ENCODE measurements at regions not wholly inside any gene's neighbourhood (a gene's known extent, or its start where the extent isn't known, plus 50 kb on each side); places are given as distances from the start of the nearest gene placed in this dataset.

GRCh38 chr1:29860681-29861080 lies 624.4 kb downstream of the PTPRU start:
- TF ChIP-seq HDGF (IDR thresholded peaks at IDR 0.05; ENCODE audit: borderline replicate concordance), result no peak
- no peak for TF ChIP-seq TARDBP (IDR thresholded peaks at IDR 0.05)
- no peak for TF ChIP-seq FOXM1 (IDR thresholded peaks at IDR 0.05; ENCODE audit: borderline replicate concordance)
- no peak for TF ChIP-seq BHLHE40 (IDR thresholded peaks at IDR 0.05; ENCODE audit: borderline replicate concordance)
- no peak for TF ChIP-seq ZNF384 (IDR thresholded peaks at IDR 0.05)
- no peak for TF ChIP-seq PKNOX1 (IDR thresholded peaks at IDR 0.05)
- no peak for TF ChIP-seq L3MBTL2 (conservative IDR thresholded peaks at IDR 0.05)
- no peak for TF ChIP-seq FOXK2 (IDR thresholded peaks at IDR 0.05)
- TF ChIP-seq ARNT (IDR thresholded peaks at IDR 0.05), result no peak
- TF ChIP-seq NFRKB (IDR thresholded peaks at IDR 0.05), result no peak
- TF ChIP-seq SUZ12 (IDR thresholded peaks at IDR 0.05), result no peak
- TF ChIP-seq LEF1 (IDR thresholded peaks at IDR 0.05; ENCODE audit: borderline replicate concordance), result no peak
- no peak for TF ChIP-seq ELF4 (IDR thresholded peaks at IDR 0.05)
- TF ChIP-seq FOXA1 (IDR thresholded peaks at IDR 0.05), result no peak
- no peak for TF ChIP-seq CTBP1 (IDR thresholded peaks at IDR 0.05; ENCODE audit: borderline replicate concordance)
- no peak for TF ChIP-seq SP1 (IDR thresholded peaks at IDR 0.05)
- DNase-seq (ENCODE audit: extremely low spot score), result no peak
- ChIA-PET POLR2A (no interaction called here), CTCF (no interaction called here)

GRCh38 chr1:29860056-29860455 lies 623.7 kb downstream of the PTPRU start:
- TF ChIP-seq ZNF384 (IDR thresholded peaks at IDR 0.05) (no peak), ARNT (IDR thresholded peaks at IDR 0.05) (no peak), SP1 (IDR thresholded peaks at IDR 0.05) (no peak), LEF1 (IDR thresholded peaks at IDR 0.05; ENCODE audit: borderline replicate concordance) (no peak), ELF4 (IDR thresholded peaks at IDR 0.05) (no peak), FOXM1 (IDR thresholded peaks at IDR 0.05; ENCODE audit: borderline replicate concordance) (no peak), PKNOX1 (IDR thresholded peaks at IDR 0.05) (no peak), TARDBP (IDR thresholded peaks at IDR 0.05) (no peak), L3MBTL2 (conservative IDR thresholded peaks at IDR 0.05) (no peak), HDGF (IDR thresholded peaks at IDR 0.05; ENCODE audit: borderline replicate concordance) (no peak), FOXK2 (IDR thresholded peaks at IDR 0.05) (no peak)
- no peak for DNase-seq (ENCODE audit: extremely low spot score)
- CTCF ChIA-PET, result no interaction called here
- POLR2A ChIA-PET, result no interaction called here

DNA sequence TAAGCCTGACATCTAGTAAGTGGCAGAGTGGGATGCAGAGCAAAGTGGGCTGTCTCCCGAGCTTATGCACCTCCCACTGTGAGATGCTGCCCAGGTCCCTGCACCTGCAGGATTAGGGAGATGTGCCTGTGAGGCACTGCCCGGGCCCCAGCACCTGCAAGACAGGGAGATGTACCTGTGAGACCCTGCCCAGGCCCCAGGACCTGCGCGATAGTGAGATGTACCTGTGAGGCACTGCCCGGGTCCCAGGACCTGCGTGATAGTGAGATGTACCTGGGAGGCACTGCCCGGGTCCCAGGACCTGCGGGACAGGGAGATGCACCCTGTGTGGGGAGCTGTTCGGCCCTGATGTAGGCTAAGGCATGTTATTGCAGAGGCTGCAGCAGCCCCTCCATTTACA lies 622.8 kb downstream of the PTPRU start:
- no peak for DNase-seq (ENCODE audit: extremely low spot score)
- no peak for TF ChIP-seq ARNT (IDR thresholded peaks at IDR 0.05)
- no peak for TF ChIP-seq LEF1 (IDR thresholded peaks at IDR 0.05; ENCODE audit: borderline replicate concordance)
- no peak for TF ChIP-seq CTBP1 (IDR thresholded peaks at IDR 0.05; ENCODE audit: borderline replicate concordance)
- no peak for TF ChIP-seq BHLHE40 (IDR thresholded peaks at IDR 0.05; ENCODE audit: borderline replicate concordance)
- no peak for TF ChIP-seq NFRKB (IDR thresholded peaks at IDR 0.05)
- TF ChIP-seq HDGF (IDR thresholded peaks at IDR 0.05; ENCODE audit: borderline replicate concordance), result no peak
- no peak for TF ChIP-seq FOXM1 (IDR thresholded peaks at IDR 0.05; ENCODE audit: borderline replicate concordance)
- no peak for TF ChIP-seq SP1 (IDR thresholded peaks at IDR 0.05)
- TF ChIP-seq ELF4 (IDR thresholded peaks at IDR 0.05), result no peak
- no peak for TF ChIP-seq L3MBTL2 (conservative IDR thresholded peaks at IDR 0.05)
- no peak for TF ChIP-seq TARDBP (IDR thresholded peaks at IDR 0.05)
- no peak for TF ChIP-seq FOXK2 (IDR thresholded peaks at IDR 0.05)
- no peak for TF ChIP-seq ZNF384 (IDR thresholded peaks at IDR 0.05)
- no peak for TF ChIP-seq PKNOX1 (IDR thresholded peaks at IDR 0.05)
- POLR2A ChIA-PET, result no interaction called here
- CTCF ChIA-PET, result no interaction called here

GRCh38 chr1:29858646-29859045 lies 622.3 kb downstream of the PTPRU start:
- CTCF ChIA-PET, result no interaction called here
- TF ChIP-seq SP1 (IDR thresholded peaks at IDR 0.05) (no peak), ZNF384 (IDR thresholded peaks at IDR 0.05) (no peak), ELF4 (IDR thresholded peaks at IDR 0.05) (no peak), TARDBP (IDR thresholded peaks at IDR 0.05) (no peak), PKNOX1 (IDR thresholded peaks at IDR 0.05) (no peak), FOXK2 (IDR thresholded peaks at IDR 0.05) (no peak), LEF1 (IDR thresholded peaks at IDR 0.05; ENCODE audit: borderline replicate concordance) (no peak), SUZ12 (IDR thresholded peaks at IDR 0.05) (no peak), FOXA1 (IDR thresholded peaks at IDR 0.05) (no peak), BHLHE40 (IDR thresholded peaks at IDR 0.05; ENCODE audit: borderline replicate concordance) (no peak), ARNT (IDR thresholded peaks at IDR 0.05) (no peak)
- POLR2A ChIA-PET, result no interaction called here
- DNase-seq (ENCODE audit: extremely low spot score), result no peak

DNA sequence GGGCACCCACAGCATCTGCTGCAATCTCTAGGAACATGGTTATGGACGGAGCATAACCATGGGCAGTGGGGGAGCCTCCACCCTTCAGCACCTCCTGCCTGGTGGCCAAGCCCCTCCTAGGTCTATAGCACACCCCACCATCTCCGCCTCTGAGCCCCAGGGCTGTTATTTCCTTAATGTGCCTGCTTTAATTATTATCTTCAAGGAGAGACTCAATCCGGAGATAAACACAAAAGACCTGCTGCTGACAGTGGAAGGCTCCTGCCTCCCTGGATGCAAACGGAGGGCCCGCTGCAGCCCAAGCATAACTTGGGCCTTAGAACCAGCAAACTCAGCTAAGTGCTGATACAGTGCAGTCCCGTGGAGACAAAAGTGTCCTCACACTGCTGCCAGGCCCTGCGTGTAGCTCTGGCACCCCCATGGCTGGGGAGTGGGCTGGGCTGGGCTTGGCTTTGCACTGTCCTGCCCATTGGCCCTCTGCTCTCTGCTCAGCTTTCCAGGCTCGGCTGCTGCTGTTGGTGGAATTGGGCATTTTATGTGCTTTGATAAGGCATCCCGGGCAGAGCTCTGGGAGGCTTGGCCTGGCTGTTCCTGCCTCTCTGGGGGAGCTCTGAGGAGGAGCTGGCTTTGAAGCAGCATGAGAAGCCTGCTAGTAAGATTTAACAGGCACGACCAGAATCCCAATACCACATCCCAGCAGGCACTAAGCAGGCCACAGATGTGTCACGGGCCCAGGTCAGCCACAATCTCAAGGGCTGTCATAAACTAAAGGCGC lies 620.2 kb downstream of the PTPRU start:
- ChIA-PET CTCF (no interaction called here), POLR2A (no interaction called here)
- no peak for TF ChIP-seq CTBP1 (IDR thresholded peaks at IDR 0.05; ENCODE audit: borderline replicate concordance)
- TF ChIP-seq FOXM1 (IDR thresholded peaks at IDR 0.05; ENCODE audit: borderline replicate concordance), result no peak
- no peak for TF ChIP-seq SP1 (IDR thresholded peaks at IDR 0.05)
- TF ChIP-seq TARDBP (IDR thresholded peaks at IDR 0.05), result no peak
- no peak for TF ChIP-seq HDGF (IDR thresholded peaks at IDR 0.05; ENCODE audit: borderline replicate concordance)
- no peak for TF ChIP-seq L3MBTL2 (conservative IDR thresholded peaks at IDR 0.05)
- TF ChIP-seq SUZ12 (IDR thresholded peaks at IDR 0.05), result no peak
- TF ChIP-seq FOXK2 (IDR thresholded peaks at IDR 0.05), result no peak
- no peak for DNase-seq (ENCODE audit: extremely low spot score)
